ENCODE measurements at regions not wholly inside any gene's neighbourhood (a gene's known extent, or its start where the extent isn't known, plus 50 kb on each side); places are given as distances from the start of the nearest gene placed in this dataset.

GRCh38 chr18:57904535-57904934, 101.4 kb upstream of the ATP8B1 start:
- H3K4me1 ChIP-seq (ENCODE audit: insufficient read depth, low read length) = no peaks in the 10 kb centered on the region; the same call in 1 of the 2 replicates
- Mint-ChIP-seq H3K4me1 (peaks cover 13 to 15% of the 10 kb centered on the region in 2 experiments), H3K36me3 (ENCODE audit: insufficient read depth in 1 of 3, low read depth in 3 of 3) (no peaks in the 10 kb centered on the region), H3K4me3 (no peak overlapping the region), H3K27me3 (ENCODE audit: low read depth) (no peaks in the 10 kb centered on the region; the same call in 1 of the 2 replicates), H3K27ac (no peak overlapping the region; a peak in 1 of 7 replicates), H3K9me3 (no peaks in the 10 kb centered on the region)
- no peak overlapping the region for H3K4me2 ChIP-seq (ENCODE audit: insufficient read depth, insufficient read length, low read length)
- H2BK20ac ChIP-seq (ENCODE audit: low read depth, low read length, poor library complexity, severe bottlenecking) = no peak overlapping the region
- no peak overlapping the region for H4K8ac ChIP-seq (replicated peaks; ENCODE audit: insufficient read length, low read depth, low read length)
- no peak overlapping the region for H3K18ac ChIP-seq (ENCODE audit: insufficient read length, low read depth, low read length)
- no peak overlapping the region for H3K14ac ChIP-seq (ENCODE audit: insufficient read depth, low read length)
- no peak overlapping the region for H2BK5ac ChIP-seq (ENCODE audit: insufficient read length, low read length)
- no peaks in the 10 kb centered on the region for H3K9me3 ChIP-seq (ENCODE audit: control insufficient read depth, low read depth, low read length)
- H3K27me3 ChIP-seq (ENCODE audit: insufficient read depth, low read length) = no peaks in the 10 kb centered on the region
- H3K79me1 ChIP-seq (ENCODE audit: insufficient read depth, low read depth, low read length, poor library complexity, severe bottlenecking) = no peaks in the 10 kb centered on the region
- H3K79me2 ChIP-seq (ENCODE audit: insufficient read depth, low read length) = no peaks in the 10 kb centered on the region
- no peak overlapping the region for H3K9ac ChIP-seq (ENCODE audit: extremely low read depth, insufficient read length, low read length)
- H3K4ac ChIP-seq (ENCODE audit: low read depth, low read length) = no peak overlapping the region
- H2BK12ac ChIP-seq (ENCODE audit: insufficient read length, low read depth, low read length) = no peak overlapping the region
- no peak overlapping the region for H4K91ac ChIP-seq (ENCODE audit: insufficient read length, low read depth, low read length)
- H4K5ac ChIP-seq (ENCODE audit: insufficient read length, low read depth, low read length) = no peak overlapping the region
- no peaks in the 10 kb centered on the region for H4K20me1 ChIP-seq (ENCODE audit: control insufficient read depth, insufficient read depth, insufficient read length)
- H2BK120ac ChIP-seq (ENCODE audit: low read depth, low read length, poor library complexity, severe bottlenecking) = no peak overlapping the region
- H3T11ph ChIP-seq (ENCODE audit: low read length) = no peak overlapping the region
- DNase-seq = no peak
- no peak for TF ChIP-seq CTCF (conservative IDR thresholded peaks at IDR 0.05)
- H2AFZ ChIP-seq (ENCODE audit: low read length) = no peak overlapping the region
- no peak overlapping the region for H3K56ac ChIP-seq (ENCODE audit: insufficient read length, low read depth, low read length)
- no peak overlapping the region for H3K27ac ChIP-seq (ENCODE audit: insufficient read length, low read depth, low read length)
- no peaks in the 10 kb centered on the region for H3K23me2 ChIP-seq (ENCODE audit: insufficient read length, low read depth, low read length, poor library complexity, severe bottlenecking)
- no peak overlapping the region for H3K23ac ChIP-seq (ENCODE audit: insufficient read length, low read depth, low read length)
- no peak overlapping the region for H2BK15ac ChIP-seq (ENCODE audit: low read depth, low read length)
- no peak overlapping the region for H2AK5ac ChIP-seq (ENCODE audit: insufficient read length, low read length)

All from H9 (cell line).